H9 (cell line): ENCODE measurements at regions not wholly inside any gene's neighbourhood (a gene's known extent, or its start where the extent isn't known, plus 50 kb on each side); places are given as distances from the start of the nearest gene placed in this dataset.

Experiments
- DNase-seq: peaks from one replicate; pipeline ENCODE4 v3.0.0-alpha.2; 2017
- H2AFZ ChIP-seq: one replicate; pipeline ENCODE4 v1.6.1; 2013; ENCODE audit warnings: mild to moderate bottlenecking, low read length, control low read depth, moderate library complexity
- H2AK5ac ChIP-seq: 2 replicates; pipeline ENCODE4 v1.6.1; 2013; ENCODE audit warnings: low read length, control low read depth, mixed read lengths; ENCODE audit not compliant: insufficient read length
- H2BK120ac ChIP-seq: one replicate; pipeline ENCODE4 v1.6.1; 2013; ENCODE audit warnings: low read depth, mild to moderate bottlenecking, low read length, control low read depth, inconsistent platforms; ENCODE audit not compliant: poor library complexity, severe bottlenecking
- H2BK12ac ChIP-seq: 2 replicates; pipeline ENCODE4 v1.6.1; 2013; ENCODE audit warnings: low read length, control low read depth, mixed read lengths, low read depth; ENCODE audit not compliant: insufficient read length
- H2BK15ac ChIP-seq: 2 replicates; pipeline ENCODE4 v1.6.1; 2013; ENCODE audit warnings: low read depth, low read length, control low read depth
- H2BK20ac ChIP-seq: one replicate; pipeline ENCODE4 v1.6.1; 2013; ENCODE audit warnings: low read depth, mild to moderate bottlenecking, low read length, control low read depth, inconsistent platforms; ENCODE audit not compliant: poor library complexity, severe bottlenecking
- H2BK5ac ChIP-seq: 2 replicates; pipeline ENCODE4 v1.6.1; 2013; ENCODE audit warnings: low read length, control low read depth, mixed read lengths; ENCODE audit not compliant: insufficient read length
- H3K14ac ChIP-seq: 2 replicates; pipeline ENCODE4 v1.6.1; 2013; ENCODE audit warnings: low read length, control low read depth; ENCODE audit not compliant: insufficient read depth
- H3K18ac ChIP-seq: 2 replicates; pipeline ENCODE4 v1.6.1; 2013; ENCODE audit warnings: low read depth, mild to moderate bottlenecking, mixed read lengths, low read length, control low read depth; ENCODE audit not compliant: insufficient read length
- H3K23ac ChIP-seq: 2 replicates; pipeline ENCODE4 v1.6.1; 2013; ENCODE audit warnings: low read length, control low read depth, mixed read lengths, low read depth; ENCODE audit not compliant: insufficient read length
- H3K23me2 ChIP-seq: 2 replicates; pipeline ENCODE4 v1.6.1; 2013; ENCODE audit warnings: low read depth, mild to moderate bottlenecking, mixed read lengths, low read length, control low read depth; ENCODE audit not compliant: insufficient read length, poor library complexity, severe bottlenecking
- H3K27ac ChIP-seq: 2 replicates; pipeline ENCODE4 v1.5.1; 2013; ENCODE audit warnings: low read length, control low read depth, mixed read lengths, low read depth; ENCODE audit not compliant: insufficient read length
- H3K27me3 ChIP-seq: 2 replicates; pipeline ENCODE4 v1.6.1; 2013; ENCODE audit warnings: low read length, control low read depth, inconsistent platforms; ENCODE audit not compliant: insufficient read depth
- H3K4ac ChIP-seq: 2 replicates; pipeline ENCODE4 v1.6.1; 2013; ENCODE audit warnings: low read depth, mild to moderate bottlenecking, control low read depth, inconsistent platforms, low read length, moderate library complexity
- H3K4me1 ChIP-seq: 2 replicates; pipeline ENCODE4 v1.6.1; 2013; ENCODE audit warnings: low read length, control low read depth, inconsistent platforms; ENCODE audit not compliant: insufficient read depth
- H3K4me2 ChIP-seq: 2 replicates; pipeline ENCODE4 v1.6.1; 2013; ENCODE audit warnings: low read length, control low read depth, mixed read lengths; ENCODE audit not compliant: insufficient read length, insufficient read depth
- H3K56ac ChIP-seq: 2 replicates; pipeline ENCODE4 v1.6.1; 2013; ENCODE audit warnings: low read depth, mild to moderate bottlenecking, mixed read lengths, low read length, control low read depth; ENCODE audit not compliant: insufficient read length
- H3K79me1 ChIP-seq: 2 replicates; pipeline ENCODE4 v1.6.1; 2013; ENCODE audit warnings: low read depth, mild to moderate bottlenecking, moderate library complexity, low read length, control low read depth, inconsistent platforms; ENCODE audit not compliant: insufficient read depth, poor library complexity, severe bottlenecking
- H3K79me2 ChIP-seq: 2 replicates; pipeline ENCODE4 v1.6.1; 2013; ENCODE audit warnings: low read length, control low read depth, inconsistent platforms; ENCODE audit not compliant: insufficient read depth
- H3K9ac ChIP-seq: 2 replicates; pipeline ENCODE4 v1.6.1; 2013; ENCODE audit warnings: low read length, control low read depth, mixed read lengths; ENCODE audit not compliant: insufficient read length; ENCODE audit errors: extremely low read depth
- H3K9me3 ChIP-seq: one replicate; pipeline ENCODE4 v1.6.1; 2013; ENCODE audit warnings: low read depth, low read length, inconsistent platforms; ENCODE audit not compliant: control insufficient read depth
- H3T11ph ChIP-seq: one replicate; pipeline ENCODE4 v1.6.1; 2013; ENCODE audit warnings: mild to moderate bottlenecking, low read length, control low read depth, inconsistent platforms
- H4K20me1 ChIP-seq: one replicate; pipeline ENCODE4 v1.6.1; 2013; ENCODE audit not compliant: control insufficient read depth, insufficient read length, insufficient read depth
- H4K5ac ChIP-seq: 2 replicates; pipeline ENCODE4 v1.6.1; 2013; ENCODE audit warnings: low read depth, mild to moderate bottlenecking, mixed read lengths, low read length, control low read depth; ENCODE audit not compliant: insufficient read length
- H4K8ac ChIP-seq: replicated peaks from 2 replicates; pipeline ENCODE4 v1.6.1; 2013; ENCODE audit warnings: low read length, control low read depth, mixed read lengths, low read depth; ENCODE audit not compliant: insufficient read length
- H4K91ac ChIP-seq: 2 replicates; pipeline ENCODE4 v1.6.1; 2013; ENCODE audit warnings: low read depth, mild to moderate bottlenecking, moderate library complexity, mixed read lengths, low read length, control low read depth; ENCODE audit not compliant: insufficient read length
- H3K27ac Mint-ChIP-seq, 3 experiments: 2 replicates in 2 of 3; 3 replicates in 1 of 3; pipeline ENCODE4 v1.8.0; 2020 to 2021; ENCODE audit warnings: mixed read lengths in 3 of 3, mild to moderate bottlenecking in 1 of 3, moderate library complexity in 1 of 3
- H3K27me3 Mint-ChIP-seq: 2 replicates; pipeline ENCODE4 v1.8.0; 2021; ENCODE audit warnings: low read depth, mild to moderate bottlenecking, moderate library complexity, mixed read lengths
- H3K36me3 Mint-ChIP-seq, 3 experiments: 2 replicates in 2 of 3; 3 replicates in 1 of 3; pipeline ENCODE4 v1.8.0; 2020 to 2021; ENCODE audit warnings: low read depth in 3 of 3, mixed read lengths in 3 of 3; ENCODE audit not compliant: insufficient read depth in 1 of 3
- H3K4me1 Mint-ChIP-seq, 2 experiments: 2 replicates each; pipeline ENCODE4 v1.8.0; 2020; ENCODE audit warnings: mixed read lengths in 2 of 2
- H3K4me3 Mint-ChIP-seq, 2 experiments: 2 replicates in 1 of 2; 3 replicates in 1 of 2; pipeline ENCODE4 v1.8.0; 2020 to 2021; ENCODE audit warnings: mild to moderate bottlenecking in 2 of 2, mixed read lengths in 2 of 2, moderate library complexity in 1 of 2
- H3K9me3 Mint-ChIP-seq, 2 experiments: 2 replicates in 1 of 2; 3 replicates in 1 of 2; pipeline ENCODE4 v1.8.0; 2020; ENCODE audit warnings: mild to moderate bottlenecking in 2 of 2, mixed read lengths in 2 of 2, moderate library complexity in 1 of 2
- WGBS: extraction: QIAGEN DNeasy Blood & Tissue Kit; methylation state at CpG from one replicate; pipeline ENCODE4 v1.1.7; 2013; ENCODE audit warnings: missing lambda C conversion rate, low lambda C conversion rate, mixed read lengths; ENCODE audit not compliant: insufficient read length; ENCODE audit errors: extremely low coverage; 5-methylcytosine and 5-hydroxymethylcytosine counted together
- TF ChIP-seq, protein P1 (sequence below): fragments of 200-600 bp; sonication (generic); conservative IDR thresholded peaks from 3 replicates; pipeline ENCODE4 v1.8.0; 2021; ENCODE audit warnings: antibody characterized with exemption, mild to moderate bottlenecking

DNA sequence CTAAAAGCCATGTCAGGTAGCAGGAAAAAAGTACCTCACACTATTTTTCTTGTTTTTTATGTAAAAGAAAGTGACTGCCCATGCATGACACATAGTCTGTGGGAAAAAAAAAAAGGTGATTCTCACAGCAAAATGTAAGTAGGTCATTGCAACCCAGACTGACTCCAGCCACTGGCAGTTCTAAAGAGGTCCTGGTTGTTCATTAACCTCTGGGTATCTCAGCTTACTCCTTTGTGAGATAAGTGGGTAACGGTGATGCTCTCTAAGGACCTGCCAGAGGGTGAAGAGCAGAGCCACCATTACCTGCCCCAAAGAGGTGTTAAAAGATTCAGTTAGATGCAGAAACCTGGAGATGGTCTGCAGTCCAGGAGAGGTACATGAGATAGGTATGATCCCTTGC, 531.9 kb downstream of the GRIN2A start:
- Histone ChIP-seq H2AK5ac (no peak overlapping the region), H3T11ph (no peak overlapping the region), H4K8ac (no peak overlapping the region), H3K18ac (no peak overlapping the region), H3K9ac (no peak overlapping the region), H3K79me2 (no peaks in the 10 kb centered on the region), H4K20me1 (no peaks in the 10 kb centered on the region), H3K4me2 (no peak overlapping the region), H3K56ac (no peak overlapping the region), H3K23me2 (no peaks in the 10 kb centered on the region), H4K5ac (no peak overlapping the region), H2BK20ac (no peak overlapping the region), H3K23ac (no peak overlapping the region), H3K79me1 (no peaks in the 10 kb centered on the region), H2BK5ac (no peak overlapping the region), H3K14ac (no peak overlapping the region), H2BK15ac (no peak overlapping the region), H2BK120ac (no peak overlapping the region), H4K91ac (no peak overlapping the region), H2AFZ (no peak overlapping the region), H3K27ac (no peak overlapping the region), H3K4ac (no peak overlapping the region), H3K27me3 (no peaks in the 10 kb centered on the region), H3K9me3 (no peaks in the 10 kb centered on the region), H3K4me1 (peaks cover 8% of the 10 kb centered on the region; the same call in 1 of the 2 replicates), H2BK12ac (no peak overlapping the region)
- H3K9me3 Mint-ChIP-seq: no peaks in the 10 kb centered on the region
- no peak for DNase-seq
- no peak overlapping the region for H3K27ac Mint-ChIP-seq
- H3K36me3 Mint-ChIP-seq: no peaks in the 10 kb centered on the region
- no peak overlapping the region for H3K4me3 Mint-ChIP-seq
- WGBS: no CpG with 5 or more reads among the region's 1 CpG
- peaks cover 31 to 39% of the 10 kb centered on the region in 2 experiments for H3K4me1 Mint-ChIP-seq
- H3K27me3 Mint-ChIP-seq: peaks cover 2% of the 10 kb centered on the region; the same call in 1 of the 2 replicates
- TF ChIP-seq, protein P1, sequence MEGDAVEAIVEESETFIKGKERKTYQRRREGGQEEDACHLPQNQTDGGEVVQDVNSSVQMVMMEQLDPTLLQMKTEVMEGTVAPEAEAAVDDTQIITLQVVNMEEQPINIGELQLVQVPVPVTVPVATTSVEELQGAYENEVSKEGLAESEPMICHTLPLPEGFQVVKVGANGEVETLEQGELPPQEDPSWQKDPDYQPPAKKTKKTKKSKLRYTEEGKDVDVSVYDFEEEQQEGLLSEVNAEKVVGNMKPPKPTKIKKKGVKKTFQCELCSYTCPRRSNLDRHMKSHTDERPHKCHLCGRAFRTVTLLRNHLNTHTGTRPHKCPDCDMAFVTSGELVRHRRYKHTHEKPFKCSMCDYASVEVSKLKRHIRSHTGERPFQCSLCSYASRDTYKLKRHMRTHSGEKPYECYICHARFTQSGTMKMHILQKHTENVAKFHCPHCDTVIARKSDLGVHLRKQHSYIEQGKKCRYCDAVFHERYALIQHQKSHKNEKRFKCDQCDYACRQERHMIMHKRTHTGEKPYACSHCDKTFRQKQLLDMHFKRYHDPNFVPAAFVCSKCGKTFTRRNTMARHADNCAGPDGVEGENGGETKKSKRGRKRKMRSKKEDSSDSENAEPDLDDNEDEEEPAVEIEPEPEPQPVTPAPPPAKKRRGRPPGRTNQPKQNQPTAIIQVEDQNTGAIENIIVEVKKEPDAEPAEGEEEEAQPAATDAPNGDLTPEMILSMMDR: no peak
